DND-41 (cell line): ENCODE measurements at regions not wholly inside any gene's neighbourhood (a gene's known extent, or its start where the extent isn't known, plus 50 kb on each side); places are given as distances from the start of the nearest gene placed in this dataset.

ENCODE experiments used
- EZH2 ChIP-seq: IDR thresholded peaks from 3 replicates; pipeline ENCODE4 v1.6.1; 2012; ENCODE audit warnings: borderline replicate concordance, low read depth, mild to moderate bottlenecking, moderate library complexity, low read length, inconsistent platforms; ENCODE audit not compliant: severe bottlenecking
- TF ChIP-seq, protein P1 (sequence below): IDR thresholded peaks from 2 replicates; pipeline ENCODE4 v1.5.1; 2012; ENCODE audit warnings: borderline replicate concordance, low read length, moderate library complexity, mild to moderate bottlenecking; ENCODE audit not compliant: poor library complexity, severe bottlenecking; ENCODE audit errors: extremely low read depth

GRCh38 chr4:11908205-11908604 lies 479.5 kb upstream of the HS3ST1 start:
- TF ChIP-seq EZH2, result no peak
- TF ChIP-seq, protein P1, sequence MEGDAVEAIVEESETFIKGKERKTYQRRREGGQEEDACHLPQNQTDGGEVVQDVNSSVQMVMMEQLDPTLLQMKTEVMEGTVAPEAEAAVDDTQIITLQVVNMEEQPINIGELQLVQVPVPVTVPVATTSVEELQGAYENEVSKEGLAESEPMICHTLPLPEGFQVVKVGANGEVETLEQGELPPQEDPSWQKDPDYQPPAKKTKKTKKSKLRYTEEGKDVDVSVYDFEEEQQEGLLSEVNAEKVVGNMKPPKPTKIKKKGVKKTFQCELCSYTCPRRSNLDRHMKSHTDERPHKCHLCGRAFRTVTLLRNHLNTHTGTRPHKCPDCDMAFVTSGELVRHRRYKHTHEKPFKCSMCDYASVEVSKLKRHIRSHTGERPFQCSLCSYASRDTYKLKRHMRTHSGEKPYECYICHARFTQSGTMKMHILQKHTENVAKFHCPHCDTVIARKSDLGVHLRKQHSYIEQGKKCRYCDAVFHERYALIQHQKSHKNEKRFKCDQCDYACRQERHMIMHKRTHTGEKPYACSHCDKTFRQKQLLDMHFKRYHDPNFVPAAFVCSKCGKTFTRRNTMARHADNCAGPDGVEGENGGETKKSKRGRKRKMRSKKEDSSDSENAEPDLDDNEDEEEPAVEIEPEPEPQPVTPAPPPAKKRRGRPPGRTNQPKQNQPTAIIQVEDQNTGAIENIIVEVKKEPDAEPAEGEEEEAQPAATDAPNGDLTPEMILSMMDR, result no peak
